GM19023 (cell line): ENCODE measurements at regions not wholly inside any gene's neighbourhood (a gene's known extent, or its start where the extent isn't known, plus 50 kb on each side); places are given as distances from the start of the nearest gene placed in this dataset.

Source experiments
- ATAC-seq: cut with Tn5 transposase; IDR thresholded peaks from one replicate; pipeline ENCODE4 v1.9.1; 2021; ENCODE audit warnings: mild to moderate bottlenecking, moderate library complexity; ENCODE audit not compliant: unreplicated experiment

DNA sequence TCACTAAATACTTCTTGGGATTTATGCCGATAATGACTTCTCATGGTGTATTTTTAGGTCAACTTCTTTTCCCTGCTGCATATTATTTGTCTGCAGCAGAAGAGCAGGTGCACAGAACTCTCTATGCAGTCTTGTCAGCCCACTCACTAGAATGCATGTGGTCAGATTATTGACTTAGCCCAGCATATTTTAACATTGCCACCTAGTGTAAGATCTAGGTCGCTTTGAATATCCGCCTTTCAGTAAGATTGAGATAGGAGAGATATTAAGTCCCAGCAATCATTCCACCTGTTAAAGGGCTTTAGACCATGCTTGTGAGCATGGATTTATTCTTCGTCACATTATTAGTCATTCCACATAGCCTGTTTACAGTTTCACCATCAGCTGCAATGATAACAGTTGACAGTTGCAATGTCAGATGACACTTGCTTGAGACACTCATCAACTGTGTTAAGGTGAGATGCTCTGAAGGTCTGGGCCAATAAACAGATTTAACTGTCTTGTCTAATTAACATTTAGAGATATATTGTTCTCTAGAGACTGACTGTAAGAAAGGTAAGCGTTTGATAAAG is 491.7 kb downstream of the ARL4A start:
- no peak for ATAC-seq

GRCh38 chr7:13179775-13180523 is 492.5 kb downstream of the ARL4A start:
- ATAC-seq, result no peak

- ATAC-seq, result no peak
Measured at GRCh38 chr7:13181216-13181615, 493.8 kb downstream of the ARL4A start.

DNA sequence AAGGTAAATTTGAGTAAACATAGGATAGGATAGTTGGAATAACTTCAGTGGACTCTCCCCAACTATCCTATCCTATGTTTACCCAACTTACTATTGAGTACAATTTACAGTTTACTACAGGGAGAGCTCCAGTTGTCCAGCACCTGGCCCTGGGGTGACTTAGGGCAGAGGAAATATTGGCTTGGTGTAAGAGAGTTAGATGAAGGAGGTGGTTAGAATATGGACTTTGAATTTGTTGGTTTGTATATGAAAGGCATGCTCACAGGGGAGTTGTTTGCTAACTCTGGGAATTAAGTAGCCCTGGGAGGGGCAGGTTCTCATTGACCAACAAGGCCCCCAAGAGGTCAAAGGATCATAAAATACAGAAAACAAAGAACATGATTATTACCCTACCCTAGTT is 497.7 kb downstream of the ARL4A start:
- ATAC-seq, result no peak

DNA sequence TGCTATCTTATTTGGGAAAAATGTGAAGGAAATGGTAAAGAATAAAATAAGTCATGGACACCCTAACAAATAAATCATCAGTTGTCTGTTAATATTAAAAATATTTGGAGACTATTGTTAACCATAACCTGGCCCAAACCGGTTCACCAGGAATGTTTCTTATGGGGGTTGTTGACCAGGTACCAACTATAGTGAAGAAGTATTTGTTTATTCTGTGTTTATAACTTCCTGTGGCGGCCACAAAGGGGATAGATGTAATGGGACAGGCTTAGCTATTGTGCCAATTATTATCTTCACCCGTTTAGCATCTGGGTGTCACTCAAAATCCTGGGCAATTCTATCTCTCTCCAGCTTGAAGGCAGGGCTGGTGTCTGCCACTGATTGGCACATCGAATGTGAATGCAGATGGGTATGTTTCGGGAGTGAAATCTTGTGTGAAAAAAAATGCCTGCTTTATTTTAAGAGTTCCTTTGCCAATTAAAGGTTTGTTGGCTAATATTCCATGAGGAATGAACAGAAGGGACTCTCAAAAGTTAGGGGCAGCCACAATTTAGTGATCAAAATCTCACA is 500.9 kb downstream of the ARL4A start:
- ATAC-seq, result no peak

DNA sequence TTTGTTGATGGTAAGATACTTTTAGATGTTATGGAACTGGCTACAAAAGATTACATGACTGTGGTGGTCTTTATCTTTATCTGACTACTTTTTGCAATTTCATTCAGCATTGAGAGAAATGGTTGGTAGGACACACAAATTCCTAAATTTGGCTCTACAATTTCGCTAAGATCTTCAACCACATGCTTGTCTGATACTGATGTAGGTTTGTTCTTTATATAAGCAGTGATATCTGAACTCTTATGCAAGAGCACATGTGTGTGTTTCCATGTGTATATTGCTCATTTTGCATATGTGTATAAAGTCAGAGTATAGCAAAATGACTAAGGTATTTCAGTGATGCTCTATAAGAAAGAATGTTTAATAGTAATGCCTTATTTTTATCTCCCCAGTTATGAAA is 501.5 kb downstream of the ARL4A start:
- ATAC-seq, result no peak

GRCh38 chr7:13189668-13190067 is 502.2 kb downstream of the ARL4A start:
- ATAC-seq, result no peak

GRCh38 chr7:13197501-13197900 is 510.1 kb downstream of the ARL4A start:
- ATAC-seq, result no peak

GRCh38 chr7:13198036-13198435 is 510.6 kb downstream of the ARL4A start:
- no peak for ATAC-seq

GRCh38 chr7:13198727-13199126 is 511.3 kb downstream of the ARL4A start:
- ATAC-seq, result no peak

DNA sequence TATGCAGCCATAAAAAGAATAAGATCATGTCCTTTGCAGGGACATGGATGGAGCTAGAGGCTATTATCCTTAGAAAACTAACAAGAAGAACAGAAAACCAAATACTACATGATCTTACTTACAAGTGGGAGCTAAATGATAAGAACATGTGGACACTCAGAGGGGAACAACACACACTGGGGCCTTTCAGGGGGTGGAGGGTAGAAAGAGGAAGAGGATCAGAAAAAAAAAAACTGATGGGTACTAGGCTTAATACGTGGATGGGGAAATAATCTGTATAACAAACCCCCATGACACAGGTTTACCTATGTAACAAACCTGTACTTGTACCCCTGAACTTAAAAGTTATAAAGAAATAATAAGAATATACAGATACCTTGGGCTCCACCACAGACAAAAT is 514.2 kb downstream of the ARL4A start:
- ATAC-seq, result no peak

DNA sequence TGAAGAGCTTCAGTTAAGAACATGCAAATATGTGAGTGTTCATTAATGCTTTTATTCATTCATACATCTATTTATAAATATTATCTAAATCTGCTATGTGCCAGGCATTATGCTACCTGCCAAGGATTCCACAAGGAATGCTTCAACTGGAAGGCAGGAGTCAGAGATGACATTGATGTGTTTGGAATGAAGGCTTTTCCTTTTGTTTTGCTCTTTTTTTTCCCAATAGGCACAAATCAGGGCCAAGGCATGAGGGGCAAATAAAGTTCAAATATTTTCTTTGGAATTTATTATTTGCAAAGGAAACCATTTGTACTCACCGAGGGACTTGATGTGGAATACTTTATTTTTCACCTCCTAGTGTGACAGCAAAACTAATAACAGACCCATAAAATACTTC is 530.3 kb downstream of the ARL4A start:
- ATAC-seq, result no peak

GRCh38 chr7:13225068-13225467 is 537.6 kb downstream of the ARL4A start:
- ATAC-seq, result no peak

DNA sequence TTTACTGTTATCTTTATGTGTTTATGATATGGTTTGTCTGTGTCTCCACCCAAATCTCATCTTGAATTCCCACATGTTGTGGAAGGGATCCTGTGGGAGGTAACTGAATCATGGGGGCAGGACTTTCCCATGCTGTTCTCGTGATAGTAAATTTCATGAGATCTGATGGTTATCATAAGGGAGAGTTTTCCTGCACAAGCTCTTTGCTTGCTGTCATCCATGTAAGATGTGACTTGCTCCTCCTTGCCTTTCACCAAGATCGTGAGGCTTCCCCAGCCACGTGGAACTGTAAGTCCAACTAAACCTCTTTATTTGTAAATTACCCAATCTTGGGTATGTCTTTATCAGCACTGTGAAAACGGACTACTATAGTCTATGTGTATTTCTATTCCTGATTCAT is 539.0 kb downstream of the ARL4A start:
- no peak for ATAC-seq

DNA sequence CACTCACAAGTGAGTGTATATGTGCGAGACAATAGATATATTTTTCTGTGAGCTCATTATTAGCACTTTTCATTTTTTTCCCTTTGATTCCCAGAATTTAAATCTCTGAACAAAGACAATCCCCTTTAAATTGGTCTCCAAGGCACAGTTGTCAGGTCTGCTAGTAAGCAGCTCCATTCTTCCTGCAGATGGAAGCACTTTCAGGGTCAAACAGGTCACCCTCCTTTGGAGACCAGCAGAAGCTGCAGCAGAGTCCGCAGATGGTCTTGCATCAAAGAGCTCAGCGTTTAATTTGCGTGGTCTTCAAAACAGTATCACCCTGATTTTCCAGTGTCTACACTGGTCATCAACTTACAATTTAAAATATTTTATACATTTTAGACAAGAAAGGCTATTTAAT is 543.8 kb downstream of the ARL4A start:
- ATAC-seq, result no peak

GRCh38 chr7:13235436-13235835 is 548.0 kb downstream of the ARL4A start:
- no peak for ATAC-seq

- ATAC-seq, result no peak
Measured at GRCh38 chr7:13236026-13236425, 548.6 kb downstream of the ARL4A start.

- no peak for ATAC-seq
Measured at GRCh38 chr7:13240349-13240748, 552.9 kb downstream of the ARL4A start.

GRCh38 chr7:13241416-13241815 is 554.0 kb downstream of the ARL4A start:
- ATAC-seq, result no peak

DNA sequence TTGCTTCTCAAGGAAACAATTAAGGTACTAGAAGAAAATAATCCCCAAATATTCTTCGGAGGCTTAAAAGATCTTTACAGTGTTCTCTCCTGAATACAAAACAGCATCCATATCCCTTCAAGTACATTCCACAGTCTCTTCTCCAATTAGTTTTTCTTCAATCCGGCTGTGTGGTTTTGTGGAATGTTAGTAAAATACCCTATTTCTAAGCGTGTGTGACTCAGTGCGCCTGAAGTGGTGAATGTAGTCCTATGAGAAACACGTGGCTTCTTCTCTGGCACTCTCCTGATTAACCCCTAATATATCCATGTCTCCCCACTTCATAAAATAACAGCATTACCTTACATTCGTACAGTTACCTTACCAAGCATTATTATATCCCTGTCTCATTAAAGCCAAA is 570.2 kb downstream of the ARL4A start:
- no peak for ATAC-seq

DNA sequence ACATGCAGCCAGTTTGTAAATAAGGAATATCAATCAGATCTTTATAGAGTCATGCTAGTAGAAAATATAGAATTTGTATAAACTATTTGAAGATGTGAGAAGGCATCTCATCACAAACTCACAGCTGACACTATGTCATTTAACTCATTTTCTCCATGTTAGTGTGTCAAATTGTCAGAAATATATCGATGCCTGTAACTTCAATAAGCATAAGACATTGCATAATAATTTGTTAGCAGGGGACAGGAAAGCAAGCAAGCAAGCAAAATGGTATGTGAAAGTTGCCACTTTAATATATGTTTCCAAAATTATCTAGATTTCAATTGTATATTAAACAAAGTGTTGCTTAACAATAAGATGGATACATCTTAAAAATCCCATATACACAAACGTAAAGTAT is 571.0 kb downstream of the ARL4A start:
- no peak for ATAC-seq

DNA sequence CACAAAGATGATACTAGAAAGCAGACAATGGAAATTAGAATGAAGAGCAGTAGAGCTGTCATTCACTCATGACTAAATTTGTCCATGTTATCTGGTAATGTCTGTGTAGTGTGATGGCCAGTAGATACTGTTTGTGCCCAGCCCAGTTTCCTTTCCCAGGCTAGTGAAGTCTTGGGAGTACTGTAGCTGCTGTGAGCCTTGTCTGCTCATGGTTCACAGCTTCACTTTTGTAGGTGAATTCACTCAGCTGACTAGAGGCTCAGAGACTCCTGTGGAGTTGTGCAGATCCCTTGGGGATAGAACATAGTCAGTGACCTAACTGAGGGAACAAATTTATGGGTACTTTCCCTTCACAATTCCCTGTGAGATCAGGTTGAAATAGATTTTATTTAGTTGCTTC is 572.5 kb downstream of the ARL4A start:
- ATAC-seq, result no peak
